HG03469 (cell line): ENCODE measurements at regions not wholly inside any gene's neighbourhood (a gene's known extent, or its start where the extent isn't known, plus 50 kb on each side); places are given as distances from the start of the nearest gene placed in this dataset.

Experiments
- ATAC-seq: cut with Tn5 transposase; IDR thresholded peaks from one replicate; pipeline ENCODE4 v1.9.1; 2021; ENCODE audit warnings: mild to moderate bottlenecking, moderate library complexity, moderate number of reproducible peaks; ENCODE audit not compliant: unreplicated experiment

GRCh38 chr11:122453586-122453985, 201.9 kb upstream of the UBASH3B start:
- ATAC-seq, result no peak

GRCh38 chr11:122451911-122452310, 203.6 kb upstream of the UBASH3B start:
- ATAC-seq, result no peak

GRCh38 chr11:122441666-122442035, 213.9 kb upstream of the UBASH3B start:
- ATAC-seq, result no peak

GRCh38 chr11:122440811-122441665, 214.5 kb upstream of the UBASH3B start:
- no peak for ATAC-seq

DNA sequence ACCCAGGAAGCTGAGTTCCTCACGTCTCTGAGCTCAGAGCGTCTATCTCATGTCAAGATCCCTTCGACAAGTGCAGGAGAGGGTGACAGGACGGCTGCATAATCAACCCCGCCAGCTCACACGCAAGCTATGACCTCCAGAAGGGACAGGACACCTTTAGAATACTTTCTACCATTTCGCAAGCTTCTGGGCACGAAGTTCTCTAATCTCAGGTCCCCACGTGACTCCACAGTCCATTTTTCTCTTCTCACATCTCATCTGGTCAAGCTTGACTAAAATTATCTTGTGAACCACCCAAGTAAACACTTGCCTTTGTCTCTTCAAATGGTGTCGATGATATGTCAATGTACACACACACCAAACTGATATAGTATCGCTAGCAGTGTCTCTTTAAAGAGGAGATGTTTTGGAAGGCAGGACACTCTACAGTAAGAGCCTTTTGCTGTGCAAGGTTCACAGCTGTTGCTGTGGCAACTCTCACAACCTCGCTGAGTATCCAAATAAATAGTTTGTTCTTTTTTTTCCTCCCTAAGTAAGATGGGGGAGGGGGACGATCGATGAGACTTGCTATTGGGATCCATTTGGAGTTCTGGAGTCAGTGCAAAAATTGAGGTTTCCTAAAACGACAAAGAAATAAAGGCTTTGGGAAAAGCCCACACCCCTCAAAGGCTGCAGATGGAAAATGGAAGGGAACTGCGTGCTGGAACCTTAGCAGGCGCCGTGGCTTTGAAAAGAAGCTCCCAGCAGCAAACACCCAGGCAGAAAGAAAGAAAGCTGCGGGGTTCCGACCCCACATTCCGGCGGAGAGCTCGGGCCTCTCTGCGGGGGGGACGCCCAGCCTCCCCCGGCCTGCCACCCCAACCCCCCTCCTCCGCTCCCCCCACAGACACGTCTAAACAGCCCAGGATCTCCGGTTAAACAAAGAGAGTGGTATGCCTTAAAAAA, 215.4 kb upstream of the UBASH3B start:
- ATAC-seq, result no peak

DNA sequence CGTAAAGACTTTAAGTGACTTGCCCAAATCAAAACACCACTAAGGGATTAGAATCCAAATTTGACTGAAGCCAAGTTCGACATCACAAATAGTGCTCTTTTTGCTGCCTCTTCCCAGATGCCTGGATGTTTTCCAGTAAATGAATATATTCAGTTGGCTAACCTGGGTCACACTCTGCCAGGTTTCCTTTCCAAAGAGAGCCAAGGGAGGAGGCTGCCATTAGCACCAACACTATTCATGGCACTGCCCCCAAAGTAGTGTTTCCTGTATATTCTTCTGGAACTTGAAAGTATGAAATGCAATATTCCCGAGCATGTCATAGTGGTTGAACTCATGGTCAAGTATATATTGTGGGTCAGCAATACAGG, 219.3 kb upstream of the UBASH3B start:
- no peak for ATAC-seq

DNA sequence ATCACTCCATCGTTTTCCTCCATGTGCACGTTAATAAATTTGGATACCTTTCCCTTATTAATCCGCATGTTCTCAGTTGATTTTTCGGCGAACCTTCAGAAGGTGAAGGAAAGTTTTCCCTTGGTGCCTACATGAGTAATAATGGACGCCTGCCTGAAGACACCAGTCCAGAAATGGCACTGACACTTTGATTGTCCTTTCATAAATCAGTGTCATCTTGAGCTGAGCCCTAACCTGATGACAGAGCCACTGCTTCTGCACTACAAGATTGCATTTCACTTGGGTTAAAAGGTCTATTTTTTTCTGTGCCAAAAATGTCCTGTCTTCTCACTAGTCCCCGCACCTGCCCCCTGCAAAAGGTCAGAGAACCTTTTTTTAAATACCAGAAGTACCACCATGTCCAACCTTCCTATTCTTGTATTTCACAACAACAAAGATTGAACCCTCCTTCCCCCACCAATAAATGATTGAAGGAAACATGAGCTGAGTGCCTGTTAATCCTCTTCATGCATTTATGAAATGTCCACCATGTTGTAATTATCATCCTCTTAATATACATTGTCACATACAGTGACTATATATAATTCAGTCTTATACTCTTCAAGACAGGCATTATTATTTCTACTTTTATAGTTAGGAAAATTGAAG, 219.9 kb upstream of the UBASH3B start:
- ATAC-seq, result no peak

DNA sequence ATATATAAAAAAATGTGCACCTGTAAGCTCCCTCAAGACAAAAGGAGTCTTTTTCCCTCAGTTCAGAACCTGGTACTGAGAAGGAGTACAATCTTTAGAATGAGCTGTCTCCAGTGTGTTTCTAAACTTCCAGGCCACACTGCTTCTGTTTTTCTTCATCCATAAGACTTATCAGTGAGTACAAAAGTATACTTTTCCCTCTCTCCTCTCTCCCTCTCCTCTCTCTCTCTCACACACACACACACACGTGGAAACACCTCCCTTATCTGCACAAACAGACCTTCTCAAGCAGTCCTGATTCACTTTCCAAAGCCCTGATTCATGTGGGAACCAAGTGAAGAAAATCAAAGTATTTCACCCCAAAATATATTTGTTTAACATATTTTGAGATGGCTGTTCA, 220.7 kb upstream of the UBASH3B start:
- ATAC-seq, result no peak

- ATAC-seq, result no peak
Measured at GRCh38 chr11:122430490-122430889, 225.0 kb upstream of the UBASH3B start.

GRCh38 chr11:122426073-122426472, 229.4 kb upstream of the UBASH3B start:
- ATAC-seq, result no peak

DNA sequence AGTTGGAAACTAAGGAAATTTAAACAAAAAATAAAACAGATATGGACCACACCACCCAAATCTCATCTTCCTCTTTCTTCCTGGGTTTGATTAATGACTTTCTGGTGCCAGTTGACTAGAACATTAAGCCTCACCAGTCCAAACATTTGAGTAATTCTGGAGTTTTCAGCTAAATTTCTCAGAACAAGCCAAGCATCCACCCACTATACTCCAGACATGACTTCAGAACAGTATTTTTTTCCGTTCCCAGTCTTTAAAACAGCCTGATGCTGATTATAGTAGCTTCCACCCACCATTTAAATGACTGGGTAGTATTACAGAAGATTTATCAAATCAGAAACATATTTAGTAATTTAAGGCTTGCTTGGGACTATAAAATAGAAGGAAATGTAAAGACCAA, 230.9 kb upstream of the UBASH3B start:
- ATAC-seq, result no peak

GRCh38 chr11:122423886-122424285, 231.6 kb upstream of the UBASH3B start:
- ATAC-seq, result no peak

DNA sequence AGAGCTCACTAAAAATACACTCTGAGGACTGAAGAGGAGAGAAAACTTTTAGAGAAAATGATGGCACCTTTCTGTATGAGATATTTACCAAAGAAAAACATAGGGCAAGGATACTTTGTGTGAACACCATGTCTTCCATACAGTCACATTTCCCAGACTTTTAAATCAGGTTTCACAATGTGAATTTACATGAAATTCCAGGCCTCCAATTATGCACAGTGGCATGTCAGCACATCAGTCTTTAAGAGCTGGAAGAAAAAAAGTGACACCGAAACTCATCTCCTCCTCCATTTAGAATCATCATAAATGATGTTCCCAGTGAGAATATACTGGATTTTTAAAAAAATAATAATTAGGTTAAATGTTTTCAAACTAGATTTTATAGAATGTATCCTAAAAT, 232.2 kb upstream of the UBASH3B start:
- ATAC-seq, result no peak

DNA sequence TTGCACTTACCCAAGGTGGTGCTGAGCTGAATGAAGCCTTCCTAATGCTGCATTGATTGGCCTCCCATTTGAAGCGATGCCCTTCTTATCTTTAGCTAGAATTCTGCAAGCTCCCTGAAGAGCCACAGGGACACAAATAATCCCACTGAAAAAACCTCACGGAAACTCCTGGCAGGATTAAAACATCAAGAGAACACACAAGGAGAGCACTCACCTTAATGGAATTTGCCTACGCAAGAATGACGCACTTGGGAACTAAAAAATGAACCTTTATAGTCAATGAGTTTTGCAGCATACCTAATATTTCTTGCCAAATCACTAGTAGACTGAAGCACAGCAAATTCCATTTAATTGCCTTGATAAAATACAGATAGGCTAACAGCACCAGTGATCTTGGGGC, 232.8 kb upstream of the UBASH3B start:
- ATAC-seq, result no peak

DNA sequence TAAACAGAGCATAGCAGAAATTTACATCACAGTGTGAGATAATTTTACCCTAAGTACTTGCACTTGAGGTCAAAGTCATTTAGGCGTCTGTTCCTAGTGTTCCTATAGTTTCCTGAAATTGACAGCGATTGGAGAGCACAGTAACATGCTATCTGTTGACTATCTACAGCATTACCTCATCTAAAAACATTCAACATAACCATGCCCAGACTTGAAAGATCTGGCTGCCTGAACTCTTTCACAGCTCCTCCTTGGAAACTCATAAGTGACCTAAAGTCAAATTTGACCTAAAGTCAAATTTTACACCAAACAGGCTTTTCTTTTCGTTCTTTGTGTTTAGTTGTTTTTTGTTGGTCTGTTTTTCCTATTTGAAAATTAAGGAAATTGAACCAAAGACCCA, 233.8 kb upstream of the UBASH3B start:
- no peak for ATAC-seq

DNA sequence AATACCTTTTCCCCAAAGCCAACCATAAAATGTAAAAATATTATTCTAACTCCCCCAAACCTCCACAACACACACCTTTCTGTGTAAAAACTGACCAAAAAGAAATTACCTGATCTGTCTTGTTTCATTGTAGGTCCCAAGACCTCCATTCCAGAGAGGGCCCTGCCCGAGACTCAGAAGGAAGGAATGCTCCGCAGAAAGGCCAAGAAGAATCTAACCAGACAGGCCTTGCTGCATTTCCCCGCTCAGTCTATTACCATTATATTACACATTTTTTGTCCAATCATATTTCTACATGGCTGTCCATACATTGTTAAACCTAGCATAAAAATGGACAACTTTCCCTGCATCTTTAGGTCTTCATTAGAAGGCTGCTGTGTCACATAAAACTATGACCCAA, 237.5 kb upstream of the UBASH3B start:
- ATAC-seq, result no peak

- ATAC-seq, result no peak
Measured at GRCh38 chr11:122414406-122415018, 241.0 kb upstream of the UBASH3B start.

DNA sequence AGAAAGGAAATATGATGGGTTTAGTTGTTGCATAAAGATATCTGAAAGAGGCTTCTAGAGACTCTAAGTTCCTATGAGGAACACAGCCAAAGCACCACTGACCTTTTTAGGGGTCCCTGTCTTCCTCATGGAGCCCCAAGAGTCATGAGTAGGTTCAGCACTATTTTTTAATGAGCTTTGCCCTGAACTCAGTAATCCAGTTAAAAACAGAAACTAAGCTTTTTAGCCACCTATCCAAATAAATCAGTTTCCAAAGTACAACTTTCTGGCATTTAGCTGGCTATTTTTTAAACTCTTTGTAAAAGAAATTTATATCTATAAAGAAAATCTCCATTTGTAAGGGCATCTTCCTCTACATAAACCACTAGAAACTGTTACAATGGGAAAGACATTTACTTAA, 241.8 kb upstream of the UBASH3B start:
- no peak for ATAC-seq

- no peak for ATAC-seq
Measured at GRCh38 chr11:122412581-122412980, 242.9 kb upstream of the UBASH3B start.

GRCh38 chr11:122406466-122406865, 249.1 kb upstream of the UBASH3B start:
- no peak for ATAC-seq
